HepG2 (cell line): ENCODE measurements at regions not wholly inside any gene's neighbourhood (a gene's known extent, or its start where the extent isn't known, plus 50 kb on each side); places are given as distances from the start of the nearest gene placed in this dataset.

Source experiments
- ATAC-seq: fragments of 200-7000 bp; cut with Tn5 transposase; 3 replicates; pipeline ENCODE4 v1.9.1; 2020; ENCODE audit warnings: mild to moderate bottlenecking, moderate library complexity
- BruUV-seq: library from RNA; stranded (reverse); fragments of 400-500 nt; replicated peaks from 2 replicates; lab custom pipeline; 2021; lab: Mats Ljungman, UMichigan
- CTCF ChIA-PET: fragments of 300-600 bp; formaldehyde crosslinking; extraction: SDS; loops from one replicate; lab custom pipeline; 2021; ENCODE audit warnings: low total read pairs, inconsistent platforms, low intra/inter-chr PET ratio; lab: Yijun Ruan, JAX
- POLR2A ChIA-PET: fragments of 350-600 bp; sonication (Branson Sonifier 250); formaldehyde crosslinking; loops from one replicate; lab custom pipeline; 2020; ENCODE audit warnings: antibody characterized with exemption, inconsistent platforms; lab: Yijun Ruan, JAX
- DNase-seq: peaks from one replicate; pipeline ENCODE4 v3.0.0-alpha.2; 2015; ENCODE audit warnings: low spot score
- FAIRE-seq: peaks from 3 replicates; lab custom pipeline; 2011; peaks lifted over from hg19 to GRCh38; lab: Jason Lieb, UNC
- H2AFZ ChIP-seq: one replicate; pipeline ENCODE4 v1.6.1; 2011; ENCODE audit warnings: low read length, inconsistent platforms
- H3K27ac ChIP-seq: fragments of 300-600 bp; 3 replicates; pipeline ENCODE4 v1.8.0; 2011; ENCODE audit warnings: mixed run types, mild to moderate bottlenecking, mixed read lengths, low read length, inconsistent platforms; ENCODE audit not compliant: insufficient read depth; ENCODE audit errors: extremely low read length
- H3K27me3 ChIP-seq, 2 experiments: fragments of 200-600 bp in 1 of 2; 2 replicates in 1 of 2; 3 replicates in 1 of 2; pipeline versions ENCODE4 v1.6.0 to v1.8.0; 2011; ENCODE audit warnings: low read length in 2 of 2, mild to moderate bottlenecking in 2 of 2, moderate library complexity in 2 of 2, inconsistent platforms in 1 of 2; ENCODE audit not compliant: insufficient read depth in 2 of 2, control insufficient read depth in 1 of 2
- H3K36me3 ChIP-seq, 2 experiments: fragments of 200-600 bp in 1 of 2; replicated peaks in 1 of 2; 2 replicates in 1 of 2; 3 replicates in 1 of 2; pipeline versions ENCODE4 v1.5.1 to v1.8.0; 2011; ENCODE audit warnings: low read length in 2 of 2, inconsistent platforms in 1 of 2; ENCODE audit not compliant: insufficient read depth in 2 of 2, control insufficient read depth in 1 of 2
- H3K4me1 ChIP-seq: 2 replicates; pipeline ENCODE4 v1.5.1; 2012; ENCODE audit warnings: low read length, inconsistent platforms; ENCODE audit not compliant: insufficient read depth
- H3K4me2 ChIP-seq: 2 replicates; pipeline ENCODE4 v1.6.0; 2011; ENCODE audit warnings: low read depth, low read length, inconsistent platforms
- H3K4me3 ChIP-seq, 3 experiments: fragments of 200-600 bp in 1 of 3; sonication (generic), shearing (Covaris generic) in 1 of 3; replicated peaks in 1 of 3; 2 replicates each; pipeline ENCODE4 v1.5.1; 2011 to 2016; ENCODE audit warnings: low read length in 3 of 3, inconsistent platforms in 2 of 3, low read depth in 2 of 3, mild to moderate bottlenecking in 2 of 3, control low read depth in 1 of 3, mixed read lengths in 1 of 3; ENCODE audit not compliant: insufficient read depth in 1 of 3
- H3K79me2 ChIP-seq: one replicate; pipeline ENCODE4 v1.6.1; 2011; ENCODE audit warnings: low read length, inconsistent platforms; ENCODE audit not compliant: insufficient read depth
- H3K9ac ChIP-seq: 2 replicates; pipeline ENCODE4 v1.6.0; 2011; ENCODE audit warnings: mild to moderate bottlenecking, low read depth, low read length, inconsistent platforms; ENCODE audit not compliant: insufficient read depth
- H3K9me3 ChIP-seq: 2 replicates; pipeline ENCODE4 v1.5.1; 2012; ENCODE audit warnings: mild to moderate bottlenecking, low read length
- H4K20me1 ChIP-seq: 2 replicates; pipeline ENCODE4 v1.6.0; 2011; ENCODE audit warnings: inconsistent platforms, mild to moderate bottlenecking, low read length, moderate library complexity; ENCODE audit not compliant: insufficient read depth
- ATF7 ChIP-seq, 2 experiments: fragments of 450-650 bp in 1 of 2; sonication (generic) in 1 of 2; formaldehyde crosslinking in 1 of 2; IDR thresholded peaks; 2 replicates each; pipeline versions ENCODE4 v1.4.0 to v1.6.1; 2016 to 2020; ENCODE audit warnings: antibody characterized with exemption in 1 of 2, mild to moderate bottlenecking in 1 of 2, missing genetic modification reagents in 1 of 2
- CHD4 ChIP-seq: fragments of 200-600 bp; sonication (generic); IDR thresholded peaks from 2 replicates; pipeline ENCODE4 v1.7.0; 2017; ENCODE audit warnings: mild to moderate bottlenecking, low read length, borderline replicate concordance
- KLF9 ChIP-seq: IDR thresholded peaks from 2 replicates; pipeline ENCODE4 v1.6.1; 2016; ENCODE audit warnings: low read depth
- MTA3 ChIP-seq: sonication (generic); formaldehyde crosslinking; IDR thresholded peaks from 2 replicates; pipeline ENCODE4 v1.4.0; 2020; ENCODE audit warnings: missing genetic modification reagents
- SALL2 ChIP-seq: sonication (generic); formaldehyde crosslinking; IDR thresholded peaks from 2 replicates; pipeline ENCODE4 v1.8.1; 2023; ENCODE audit warnings: mild to moderate bottlenecking, missing genetic modification reagents, inconsistent platforms
- SMARCC2 ChIP-seq: fragments of 450-650 bp; IDR thresholded peaks from 2 replicates; pipeline ENCODE4 v1.6.1; 2017; ENCODE audit warnings: antibody characterized with exemption, mild to moderate bottlenecking
- ZBTB26 ChIP-seq: IDR thresholded peaks from 2 replicates; pipeline ENCODE4 v1.6.1; 2016; ENCODE audit warnings: missing compliant biosample characterization, missing genetic modification reagents, borderline replicate concordance
- ZNF839 ChIP-seq: sonication (generic); formaldehyde crosslinking; IDR thresholded peaks from 2 replicates; pipeline ENCODE4 v1.4.0; 2020; ENCODE audit warnings: missing genetic modification reagents, mild to moderate bottlenecking, borderline replicate concordance
- ZSCAN20 ChIP-seq: sonication (generic); formaldehyde crosslinking; IDR thresholded peaks from 2 replicates; pipeline ENCODE4 v1.4.0; 2020; ENCODE audit warnings: missing genetic modification reagents, mild to moderate bottlenecking, borderline replicate concordance
- WGBS: methylation state at CpG from one replicate; pipeline ENCODE4 v1.1.6; 2017; ENCODE audit warnings: low lambda C conversion rate; 5-methylcytosine and 5-hydroxymethylcytosine counted together
- in situ Hi-C: cut with HindIII; loops from 2 replicates; pipeline ENCODE4 v1.10.0; 2017; ENCODE audit warnings: low pct_unique_long_range_greater_than_20kb; ENCODE audit not compliant: extremely low pct_ligation_motif_present
- intact Hi-C: fragments of 100-400 bp; cut with micrococcal nuclease; formaldehyde crosslinking; loops from one replicate; pipeline ENCODE4 v1.10.0; 2022; ENCODE audit not compliant: unreplicated experiment
- TF ChIP-seq, protein P1 (sequence below): sonication (generic); formaldehyde crosslinking; IDR thresholded peaks from 2 replicates; pipeline ENCODE4 v1.5.0; 2020; ENCODE audit warnings: missing genetic modification reagents, mild to moderate bottlenecking, borderline replicate concordance
- TF ChIP-seq, protein P2 (sequence below): sonication (generic); formaldehyde crosslinking; IDR thresholded peaks from 2 replicates; pipeline ENCODE4 v1.5.1; 2020; ENCODE audit warnings: missing genetic modification reagents, mild to moderate bottlenecking, borderline replicate concordance

GRCh38 chr7:79927116-79927515, 207.5 kb upstream of the GNAI1 start:
- H3K27ac ChIP-seq: no peak overlapping the region
- CTCF ChIA-PET: no interaction called here
- TF ChIP-seq CHD4: no peak
- TF ChIP-seq, protein P1, sequence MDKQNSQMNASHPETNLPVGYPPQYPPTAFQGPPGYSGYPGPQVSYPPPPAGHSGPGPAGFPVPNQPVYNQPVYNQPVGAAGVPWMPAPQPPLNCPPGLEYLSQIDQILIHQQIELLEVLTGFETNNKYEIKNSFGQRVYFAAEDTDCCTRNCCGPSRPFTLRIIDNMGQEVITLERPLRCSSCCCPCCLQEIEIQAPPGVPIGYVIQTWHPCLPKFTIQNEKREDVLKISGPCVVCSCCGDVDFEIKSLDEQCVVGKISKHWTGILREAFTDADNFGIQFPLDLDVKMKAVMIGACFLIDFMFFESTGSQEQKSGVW (CRISPR knock-in tag): no peak
- peaks cover 11% of the 10 kb centered on the region; the same call in 1 of the 2 replicates for H3K4me1 ChIP-seq
- no peaks in the 10 kb centered on the region for H3K9me3 ChIP-seq
- no peaks in the 10 kb centered on the region for H3K36me3 ChIP-seq
- no peak overlapping the region for H3K4me3 ChIP-seq
- no peaks in the 10 kb centered on the region for H3K27me3 ChIP-seq
- no TSS peak for BruUV-seq
- POLR2A ChIA-PET: no interaction called here
- ATAC-seq (no peak), DNase-seq (no peak), FAIRE-seq (no peak)
- no peaks in the 10 kb centered on the region for H3K79me2 ChIP-seq
- in situ Hi-C loops: no loop called here
- H2AFZ ChIP-seq: no peak overlapping the region
- intact Hi-C loops: no loop called here
- H3K9ac ChIP-seq: no peak overlapping the region
- WGBS: 30% methylated on average over 3 of the region's 3 CpGs
- no peaks in the 10 kb centered on the region for H4K20me1 ChIP-seq
- no peak overlapping the region for H3K4me2 ChIP-seq

GRCh38 chr7:79923953-79924352, 210.7 kb upstream of the GNAI1 start:
- ChIA-PET CTCF (no interaction called here), POLR2A (no interaction called here)
- H3K4me1 ChIP-seq: peaks cover 1% of the 10 kb centered on the region; the same call in 1 of the 2 replicates
- ATAC-seq (no peak), DNase-seq (no peak), FAIRE-seq (no peak)
- H3K79me2 ChIP-seq: no peaks in the 10 kb centered on the region
- H4K20me1 ChIP-seq: no peaks in the 10 kb centered on the region
- H3K4me2 ChIP-seq: no peak overlapping the region
- no peak overlapping the region for H3K27ac ChIP-seq
- BruUV-seq: no TSS peak
- no peak overlapping the region for H3K9ac ChIP-seq
- 0% methylated on average over 1 of the region's 1 CpG for WGBS
- H3K9me3 ChIP-seq: no peaks in the 10 kb centered on the region
- in situ Hi-C loops: no loop called here
- H3K27me3 ChIP-seq: no peaks in the 10 kb centered on the region
- H3K36me3 ChIP-seq: no peaks in the 10 kb centered on the region
- H3K4me3 ChIP-seq: no peak overlapping the region
- no peak overlapping the region for H2AFZ ChIP-seq
- intact Hi-C loops: no loop called here
- TF ChIP-seq ATF7 (IDR thresholded peaks at IDR 0.05): no peak
- TF ChIP-seq ATF7 (CRISPR knock-in tag; IDR thresholded peaks at IDR 0.05): no peak
- TF ChIP-seq ZBTB26 (CRISPR knock-in tag): no peak
- TF ChIP-seq, protein P2, sequence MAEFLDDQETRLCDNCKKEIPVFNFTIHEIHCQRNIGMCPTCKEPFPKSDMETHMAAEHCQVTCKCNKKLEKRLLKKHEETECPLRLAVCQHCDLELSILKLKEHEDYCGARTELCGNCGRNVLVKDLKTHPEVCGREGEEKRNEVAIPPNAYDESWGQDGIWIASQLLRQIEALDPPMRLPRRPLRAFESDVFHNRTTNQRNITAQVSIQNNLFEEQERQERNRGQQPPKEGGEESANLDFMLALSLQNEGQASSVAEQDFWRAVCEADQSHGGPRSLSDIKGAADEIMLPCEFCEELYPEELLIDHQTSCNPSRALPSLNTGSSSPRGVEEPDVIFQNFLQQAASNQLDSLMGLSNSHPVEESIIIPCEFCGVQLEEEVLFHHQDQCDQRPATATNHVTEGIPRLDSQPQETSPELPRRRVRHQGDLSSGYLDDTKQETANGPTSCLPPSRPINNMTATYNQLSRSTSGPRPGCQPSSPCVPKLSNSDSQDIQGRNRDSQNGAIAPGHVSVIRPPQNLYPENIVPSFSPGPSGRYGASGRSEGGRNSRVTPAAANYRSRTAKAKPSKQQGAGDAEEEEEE (CRISPR knock-in tag): no peak
- TF ChIP-seq SALL2 (CRISPR knock-in tag): no peak
- TF ChIP-seq ZSCAN20 (CRISPR knock-in tag): no peak
- no peak for TF ChIP-seq MTA3
- TF ChIP-seq KLF9 (CRISPR knock-in tag): no peak
- TF ChIP-seq SMARCC2: no peak
- TF ChIP-seq ZNF839 (CRISPR knock-in tag): no peak
